Lung microvascular endothelial cell (primary cell): ENCODE measurements at regions not wholly inside any gene's neighbourhood (a gene's known extent, or its start where the extent isn't known, plus 50 kb on each side); places are given as distances from the start of the nearest gene placed in this dataset.
"Not testable (repeated sequence)": the region's sequence is repeated elsewhere in the genome, so short reads cannot be mapped to it uniquely, and the experiment has no call there.

Source experiments
- DNase-seq, 2 donors: peaks; one replicate each; pipeline versions ENCODE4 v3.0.0 to v3.0.0-alpha.2; 2010; ENCODE audit warnings: low read depth in 2 of 2

DNA sequence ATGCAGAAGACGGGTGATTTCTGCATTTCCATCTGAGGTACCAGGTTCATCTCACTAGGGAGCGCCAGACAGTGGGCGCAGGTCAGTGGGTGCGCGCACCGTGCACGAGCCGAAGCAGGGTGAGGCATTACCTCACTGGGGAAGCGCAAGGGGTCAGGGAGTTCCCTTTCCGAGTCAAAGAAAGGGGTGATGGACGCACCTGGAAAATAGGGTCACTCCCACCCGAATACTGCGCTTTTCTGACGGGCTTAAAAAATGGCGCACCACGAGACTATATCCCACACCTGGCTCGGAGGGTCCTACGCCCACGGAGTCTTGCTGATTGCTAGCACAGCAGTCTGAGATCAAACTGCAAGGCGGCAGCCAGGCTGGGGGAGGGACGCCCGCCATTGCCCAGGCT lies 1246.0 kb upstream of the PABPC4L start:
- not testable (repeated sequence) for DNase-seq

DNA sequence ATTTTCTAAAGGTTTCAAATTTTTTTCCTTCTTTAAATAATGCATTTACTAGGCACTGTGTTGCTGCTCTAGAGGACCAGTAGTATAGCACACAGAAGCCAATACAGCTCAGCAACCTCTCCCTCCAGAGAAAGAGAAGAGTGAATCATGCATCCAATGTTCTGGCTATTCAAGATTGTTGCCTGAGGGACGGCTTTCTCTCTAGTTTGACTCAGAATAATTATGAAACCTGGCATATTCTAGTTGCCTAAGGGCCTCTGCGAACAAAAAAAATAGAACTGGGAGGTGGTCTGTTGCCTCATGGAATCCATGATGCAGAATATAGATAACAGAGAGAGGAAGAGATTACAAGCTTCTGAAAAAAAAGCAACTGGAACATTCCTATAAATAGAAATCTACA lies 1233.3 kb upstream of the PABPC4L start:
- no peak for DNase-seq

DNA sequence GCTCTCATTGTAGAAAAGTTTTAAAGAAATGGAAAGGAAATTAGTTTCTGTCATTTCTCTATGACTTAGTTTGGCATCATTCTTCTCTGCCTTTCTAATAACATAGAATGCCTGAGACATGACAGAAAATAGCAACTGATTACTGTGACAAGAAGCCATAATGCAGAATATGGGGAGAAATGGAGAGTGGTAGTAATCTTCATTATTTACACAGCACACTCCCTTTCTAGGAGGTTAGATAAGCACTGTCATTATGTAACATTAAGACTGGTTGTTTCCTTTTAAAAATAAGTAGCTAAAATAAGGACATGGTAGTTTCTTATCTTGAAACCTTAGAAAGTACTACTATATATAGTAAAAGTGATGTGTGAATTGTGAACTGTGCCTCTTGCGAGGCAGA lies 1227.9 kb upstream of the PABPC4L start:
- no peak for DNase-seq

DNA sequence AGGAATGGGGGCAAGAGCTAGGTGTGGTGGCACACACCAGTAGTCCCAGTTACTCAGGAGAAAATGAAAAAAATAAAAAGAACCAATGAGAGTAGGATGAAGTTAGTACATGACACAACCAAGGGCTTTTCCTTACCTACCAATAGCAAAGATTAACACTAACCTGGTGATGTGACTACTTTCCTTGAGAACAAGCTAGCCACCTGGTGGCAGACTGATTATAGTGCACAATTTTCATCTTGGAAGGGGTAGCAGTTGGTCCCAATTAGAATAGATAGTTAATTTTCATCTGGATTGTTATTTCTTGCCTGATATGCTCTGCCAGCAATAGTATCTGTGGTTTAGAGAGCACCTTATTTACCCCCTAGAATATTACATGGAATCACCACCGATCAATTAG lies 1216.8 kb upstream of the PABPC4L start:
- DNase-seq = no peak

DNA sequence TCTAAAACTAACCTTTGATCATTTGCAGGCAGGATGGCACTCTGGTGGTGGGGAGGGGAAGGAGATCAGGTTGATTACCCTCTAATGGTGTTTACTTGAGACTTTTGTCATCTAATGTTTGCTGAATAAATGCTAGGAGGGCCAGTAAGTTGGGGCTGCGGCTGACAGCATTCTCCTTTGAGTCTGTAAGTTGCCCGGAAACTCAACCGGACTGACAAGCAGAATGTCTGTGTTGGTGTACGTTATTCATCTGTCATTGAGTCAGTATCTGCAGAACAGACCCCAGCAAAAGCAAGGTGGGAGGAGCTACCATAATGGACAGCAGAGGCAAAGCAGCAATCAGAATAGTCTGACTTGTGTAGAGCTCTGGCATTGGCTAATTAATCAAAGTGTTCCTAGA lies 1210.6 kb upstream of the PABPC4L start:
- no peak for DNase-seq

DNA sequence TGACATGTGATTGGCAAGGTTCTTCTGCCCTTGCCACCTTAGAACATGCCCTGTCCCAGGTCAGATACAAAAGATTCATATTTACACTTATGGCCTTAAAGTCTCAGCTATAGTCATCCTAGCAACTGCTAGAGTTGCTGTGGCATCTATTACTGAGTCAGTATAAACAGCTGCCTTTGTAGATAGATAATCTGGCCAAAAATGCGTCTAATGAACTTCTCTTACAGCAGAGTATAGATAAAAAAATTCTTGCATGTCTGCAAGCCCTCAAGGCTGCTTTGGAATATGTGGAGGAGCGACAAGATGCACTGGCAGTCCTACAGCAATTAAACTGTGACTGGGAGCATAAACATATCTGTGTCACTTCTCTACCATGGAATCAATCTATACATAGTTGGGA lies 1209.7 kb upstream of the PABPC4L start:
- DNase-seq = no peak

DNA sequence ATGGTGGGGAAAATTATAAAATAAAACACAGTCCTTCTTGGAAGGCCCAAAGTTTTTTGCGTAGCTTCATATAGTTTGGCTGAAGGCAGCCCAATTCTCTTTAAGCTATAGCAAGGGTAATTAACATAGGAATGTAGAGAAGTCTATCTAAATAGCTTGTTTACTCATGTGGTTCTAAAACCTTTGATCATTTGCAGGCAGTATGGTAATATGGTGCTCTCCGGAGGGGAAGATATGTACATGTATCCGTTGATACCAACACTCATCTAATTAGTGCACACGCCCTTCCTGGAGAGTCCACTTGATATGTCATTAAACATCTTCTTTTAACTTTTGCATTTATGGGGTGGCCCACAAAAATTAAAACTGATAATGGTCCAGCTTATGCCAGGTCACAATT lies 1207.7 kb upstream of the PABPC4L start:
- not testable (repeated sequence) for DNase-seq

DNA sequence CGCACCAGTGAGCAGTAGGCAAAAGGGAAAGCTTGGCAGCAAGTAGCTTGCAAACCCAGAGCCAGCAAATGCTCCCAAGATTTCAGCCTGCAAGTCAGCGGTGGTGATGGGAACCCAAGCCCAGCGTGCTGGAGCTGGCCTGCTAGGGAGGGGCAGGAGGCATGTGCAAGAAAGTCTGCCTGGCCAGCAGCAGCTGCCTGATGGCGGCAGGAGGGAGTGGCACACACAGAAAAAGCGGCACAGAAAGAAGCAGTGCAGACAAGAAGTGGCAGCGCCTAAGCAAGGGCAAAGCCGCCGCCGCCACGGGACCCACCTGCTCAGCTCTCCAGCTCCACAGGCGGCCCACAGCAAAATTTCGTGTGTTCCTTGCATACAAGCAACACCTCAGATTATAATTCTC lies 1206.5 kb upstream of the PABPC4L start:
- no peak for DNase-seq

DNA sequence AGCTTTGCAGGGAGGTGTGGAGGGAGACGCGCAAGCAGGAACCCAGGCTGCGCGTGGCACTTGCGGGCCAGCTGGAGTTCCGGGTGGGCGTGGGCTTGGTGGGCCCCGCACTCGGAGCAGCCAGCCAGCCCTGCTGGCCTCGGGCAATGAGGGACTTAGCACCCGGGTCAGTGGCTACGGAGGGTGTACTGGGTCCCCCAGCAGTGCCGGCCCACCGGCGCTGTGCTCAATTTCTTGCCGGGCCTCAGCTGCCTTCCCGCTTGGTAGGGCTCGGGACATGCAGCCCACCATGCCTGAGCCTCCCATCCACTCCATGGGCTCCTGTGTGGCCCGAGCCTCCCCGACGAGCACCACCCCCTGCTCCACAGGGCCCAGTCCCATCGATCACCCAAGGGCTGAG lies 1205.0 kb upstream of the PABPC4L start:
- not testable (repeated sequence) for DNase-seq

DNA sequence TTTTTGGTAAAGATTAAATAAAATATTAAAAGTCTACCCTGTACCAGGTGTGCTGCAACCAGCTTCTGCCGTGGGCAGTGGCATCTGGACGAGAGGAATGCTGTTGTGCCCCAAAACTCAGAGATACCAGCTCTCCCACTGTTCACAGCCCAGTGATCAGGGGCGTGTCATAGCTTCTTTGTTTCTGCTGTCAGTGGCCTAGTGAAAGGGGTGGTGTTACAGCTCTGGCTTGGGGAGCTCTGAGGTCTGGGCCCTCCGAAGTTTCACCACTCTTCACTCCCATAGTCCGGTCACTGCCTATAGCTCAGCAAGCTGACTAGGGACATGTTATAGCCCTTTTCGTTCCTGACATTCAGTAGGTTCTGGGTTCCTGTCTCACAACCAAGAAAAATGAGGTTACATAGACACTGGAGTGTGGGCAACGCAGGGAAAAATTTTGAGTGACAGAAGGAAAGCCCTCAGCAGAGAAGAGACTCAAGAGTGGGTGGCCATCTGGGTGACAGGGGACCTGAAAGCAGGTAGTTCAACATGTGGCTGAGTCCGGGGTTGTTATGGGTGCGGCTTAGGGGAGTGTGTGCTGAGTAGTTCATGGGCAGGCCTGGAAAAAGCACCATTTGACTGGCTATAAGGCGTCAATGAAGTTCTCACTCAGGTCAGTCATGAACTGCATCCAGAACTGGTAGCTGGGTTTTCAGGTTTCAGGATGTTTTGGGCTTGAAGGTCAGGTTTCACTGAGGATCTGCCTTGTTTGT lies 1184.4 kb upstream of the PABPC4L start:
- DNase-seq = no peak

DNA sequence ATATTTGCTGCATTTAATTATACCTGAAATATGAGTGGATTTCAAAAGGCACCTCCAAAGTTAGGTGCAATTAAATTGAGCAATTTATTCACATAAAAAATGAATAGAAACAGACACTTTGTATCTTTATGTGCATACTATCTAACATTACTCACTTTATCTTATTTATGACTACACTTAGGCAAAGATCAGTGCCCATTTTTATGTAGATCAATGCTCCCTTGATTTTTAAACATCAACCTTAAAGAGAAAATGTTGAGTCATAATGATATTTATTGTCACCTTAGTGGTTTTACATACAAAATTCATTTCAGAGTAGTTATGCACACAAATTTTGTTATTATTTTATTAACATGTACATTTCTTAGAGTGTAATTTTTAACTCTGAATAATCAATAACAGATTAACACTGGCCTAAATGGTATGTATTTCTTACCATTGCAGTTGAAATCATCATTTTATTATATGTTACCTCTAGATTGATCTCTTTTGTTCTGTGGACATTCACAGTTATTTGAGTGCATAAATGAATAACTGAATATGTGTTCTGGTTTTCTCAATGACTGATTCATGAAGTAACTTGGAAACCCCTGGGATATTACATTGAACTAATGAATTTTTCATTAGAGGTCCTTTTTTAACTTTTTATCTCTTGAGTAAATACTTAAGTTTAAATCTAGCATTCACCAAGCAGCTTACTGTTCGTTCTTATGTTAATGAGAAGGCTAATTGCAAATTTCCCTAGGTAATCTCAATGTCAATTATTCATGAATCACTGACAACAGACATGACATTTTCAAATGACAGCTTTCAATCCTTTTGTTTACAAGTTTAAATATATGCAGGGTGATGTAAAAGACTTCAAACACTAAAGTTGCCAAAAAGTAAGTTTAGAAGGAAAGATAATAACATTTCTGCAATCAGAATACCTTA lies 1182.0 kb upstream of the PABPC4L start:
- DNase-seq = no peak

DNA sequence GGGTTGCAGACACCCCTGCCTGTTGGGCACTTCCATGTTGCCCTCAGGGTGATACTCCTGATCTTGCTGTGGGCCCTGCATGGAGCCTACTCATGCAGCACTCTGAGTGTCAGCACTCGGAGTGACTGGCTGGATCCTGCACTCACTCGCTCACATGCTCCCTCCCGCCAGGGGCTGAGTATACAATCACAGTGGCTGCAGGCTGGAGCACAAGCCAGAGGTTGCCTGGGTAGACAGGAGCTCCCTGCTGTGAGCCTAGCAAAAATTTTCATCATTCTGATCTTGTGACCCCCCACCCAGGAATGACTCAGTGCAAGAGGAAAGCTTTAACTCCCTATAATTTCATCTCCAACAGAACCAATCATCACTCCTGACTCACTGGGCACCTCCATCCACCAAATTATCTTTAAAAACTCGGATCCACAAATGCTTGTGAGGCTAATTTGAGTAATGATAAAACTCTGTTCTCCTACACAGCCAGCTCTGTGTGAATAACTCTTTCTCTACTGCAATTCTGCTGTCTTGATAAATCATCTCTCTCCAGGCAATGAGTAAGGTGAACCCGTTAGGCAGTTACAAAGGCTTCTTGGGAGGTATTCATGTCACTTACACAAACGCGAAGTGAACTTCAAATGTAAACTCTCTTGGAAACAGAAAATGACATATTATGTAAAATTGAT lies 1180.8 kb upstream of the PABPC4L start:
- no peak for DNase-seq

DNA sequence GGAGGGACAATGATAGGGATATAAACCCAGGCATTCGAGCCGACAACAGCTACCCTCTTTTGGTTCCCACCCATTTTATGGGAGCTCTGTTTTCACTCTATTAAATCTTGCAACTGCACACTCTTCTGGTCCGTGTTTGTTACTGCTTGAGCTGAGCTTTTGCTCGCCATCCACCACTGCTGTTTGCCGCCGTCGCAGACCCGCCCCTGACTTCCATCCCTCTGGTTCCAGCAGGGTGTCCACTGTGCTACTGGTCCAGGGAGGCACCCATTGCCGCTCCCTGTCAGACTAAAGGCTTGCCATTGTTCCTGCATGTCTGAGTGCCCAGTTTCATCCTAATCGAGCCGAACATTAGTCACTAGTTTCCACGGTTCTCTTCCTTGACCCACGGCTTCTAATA lies 1170.5 kb upstream of the PABPC4L start:
- DNase-seq = no peak

DNA sequence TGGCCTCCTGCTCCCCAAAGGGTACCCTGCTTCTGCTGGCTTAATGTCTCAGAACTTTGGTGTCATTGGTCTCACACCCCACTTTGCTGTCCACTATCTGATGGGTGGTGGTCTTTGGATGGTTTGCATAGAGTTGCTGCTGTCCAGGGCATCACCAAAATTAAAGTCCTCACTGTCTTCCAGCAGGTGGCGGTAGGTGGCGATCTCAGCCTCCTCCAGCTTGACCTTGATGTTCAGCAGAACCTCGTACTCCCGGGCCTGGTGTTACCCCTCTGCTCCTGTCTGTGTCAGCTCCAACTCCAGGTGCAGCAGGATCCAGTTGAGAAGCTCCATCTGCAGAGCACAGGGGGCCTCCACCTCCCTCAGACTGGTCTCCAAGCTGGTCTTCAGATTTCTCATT lies 1169.5 kb upstream of the PABPC4L start:
- DNase-seq = no peak

DNA sequence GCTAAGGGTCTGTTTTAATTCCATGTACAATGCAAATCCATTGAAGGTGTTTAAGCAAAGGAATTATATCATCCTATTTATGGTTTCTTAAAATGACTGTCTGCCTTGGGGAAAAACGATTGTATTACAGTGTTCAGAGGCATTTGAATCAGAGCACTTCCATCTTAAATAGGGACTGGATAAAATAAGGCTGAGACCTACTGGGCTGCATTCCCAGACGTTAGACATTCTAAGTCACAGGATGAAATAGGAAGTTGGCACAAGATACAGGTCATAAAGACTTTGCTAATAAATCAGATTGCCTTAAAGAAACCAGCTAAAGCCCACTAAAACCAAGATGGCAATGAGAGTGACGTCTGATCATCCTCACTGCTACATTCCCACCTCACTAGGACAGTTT lies 1167.2 kb upstream of the PABPC4L start:
- no peak for DNase-seq

DNA sequence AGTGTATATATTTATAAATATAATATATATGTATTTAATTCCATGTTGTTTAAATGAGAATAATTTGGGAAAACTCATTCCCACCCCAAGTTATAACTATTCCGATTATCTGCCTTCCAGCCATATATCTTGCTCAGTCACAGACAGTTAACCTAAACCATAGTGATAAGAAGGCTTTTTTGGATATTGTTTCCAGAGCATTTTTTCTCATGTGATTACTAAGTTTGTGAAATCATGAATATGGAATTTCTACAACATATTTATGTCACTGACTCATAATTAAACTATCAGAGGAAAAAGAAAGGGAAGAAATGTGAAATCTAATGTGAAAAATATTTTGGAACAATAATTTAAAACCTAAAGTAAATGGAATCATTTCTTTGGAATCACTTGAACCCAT lies 1163.5 kb upstream of the PABPC4L start:
- DNase-seq = no peak

DNA sequence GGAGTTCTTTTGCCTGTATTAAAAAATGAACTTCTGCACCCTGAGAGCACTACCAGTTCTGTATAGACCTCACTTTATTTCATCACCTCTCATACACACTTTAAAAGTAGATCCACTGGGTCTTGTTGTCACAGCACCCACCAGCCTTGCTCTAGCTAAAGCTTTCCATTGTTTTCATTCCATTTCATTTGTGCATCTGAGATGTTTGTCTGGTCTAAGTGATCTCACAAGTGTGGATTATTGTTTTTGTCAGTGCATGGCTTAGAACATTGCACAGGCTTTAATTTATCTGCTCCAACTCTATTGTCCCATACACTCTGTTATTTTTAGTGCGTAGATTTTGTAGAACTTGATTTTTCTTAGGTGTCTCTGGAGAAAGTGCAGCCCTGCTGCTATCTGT lies 1157.5 kb upstream of the PABPC4L start:
- no peak for DNase-seq

DNA sequence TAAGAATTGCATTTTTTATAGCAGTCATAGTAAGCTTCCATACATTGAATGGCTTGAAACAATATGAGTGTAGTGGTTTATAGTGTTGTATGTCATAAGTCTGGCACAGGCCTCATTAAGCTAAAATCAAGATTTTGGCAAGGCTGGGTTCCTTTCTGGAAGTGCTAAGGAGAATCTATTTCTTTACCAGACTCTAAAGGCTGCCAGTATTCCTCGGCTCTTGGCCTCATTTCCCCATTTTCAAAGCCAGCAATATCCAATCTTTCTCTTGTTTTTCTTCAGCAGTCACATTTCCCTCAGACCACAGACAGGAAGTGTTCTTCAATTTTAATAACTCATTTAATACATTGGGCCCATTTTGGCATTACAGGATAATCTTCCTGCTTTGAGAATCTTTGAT lies 1155.5 kb upstream of the PABPC4L start:
- no peak for DNase-seq

DNA sequence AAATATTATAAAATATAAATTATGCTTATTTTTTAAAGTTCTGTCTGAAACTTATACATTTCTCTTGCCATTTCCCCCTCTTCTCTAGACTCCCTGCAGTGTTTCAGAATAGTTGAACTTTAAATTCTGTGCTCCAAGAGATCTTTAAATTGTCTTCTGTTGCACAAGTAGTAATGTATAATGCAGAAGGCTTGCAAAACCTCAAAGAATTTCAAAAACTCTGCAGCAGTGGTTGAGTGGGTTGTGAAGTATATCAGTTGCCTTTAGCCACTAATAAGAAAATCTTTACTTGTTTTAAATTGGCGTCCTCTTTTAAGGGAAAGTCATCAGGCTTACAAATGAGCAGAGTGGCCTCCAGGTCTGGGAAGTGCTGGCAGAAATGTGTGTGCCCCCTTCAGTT lies 1153.3 kb upstream of the PABPC4L start:
- no peak for DNase-seq

DNA sequence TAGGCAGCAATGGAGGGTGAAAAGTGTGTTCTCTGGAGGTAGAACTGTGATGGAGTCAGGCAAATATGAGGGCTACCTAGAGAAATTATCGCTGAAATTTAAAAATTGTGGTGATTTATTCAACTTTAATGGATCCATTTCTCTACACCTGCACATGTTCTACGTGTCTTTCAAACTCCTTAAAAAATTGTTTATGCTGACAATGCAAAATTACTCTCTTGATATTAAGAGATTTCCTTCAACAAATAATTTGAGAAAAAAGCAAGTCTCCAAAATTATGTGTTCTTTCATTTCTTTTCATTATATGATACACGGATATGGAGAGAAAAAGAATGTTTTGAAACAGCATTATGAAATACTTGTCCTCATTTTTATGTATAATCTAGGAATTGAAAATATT lies 1151.4 kb upstream of the PABPC4L start:
- no peak for DNase-seq

DNA sequence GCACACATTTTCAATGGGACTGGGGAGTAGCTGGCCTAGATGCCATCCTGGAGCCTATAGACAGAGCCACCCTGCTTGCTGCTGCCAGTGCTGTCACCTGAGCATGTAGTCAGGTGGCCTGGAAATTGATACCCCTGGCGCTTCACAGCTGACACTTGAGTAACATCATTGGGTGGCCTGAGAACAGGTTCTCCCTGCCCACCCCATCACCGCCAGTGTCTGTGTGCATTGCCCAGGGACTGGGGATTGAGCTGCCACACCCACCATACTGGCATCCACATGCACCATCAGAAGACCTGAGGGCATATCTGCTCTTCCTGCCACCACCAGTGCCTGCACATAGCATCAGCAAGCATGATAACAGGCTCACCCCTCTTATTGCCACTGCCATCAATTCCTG lies 1142.9 kb upstream of the PABPC4L start:
- DNase-seq = no peak

DNA sequence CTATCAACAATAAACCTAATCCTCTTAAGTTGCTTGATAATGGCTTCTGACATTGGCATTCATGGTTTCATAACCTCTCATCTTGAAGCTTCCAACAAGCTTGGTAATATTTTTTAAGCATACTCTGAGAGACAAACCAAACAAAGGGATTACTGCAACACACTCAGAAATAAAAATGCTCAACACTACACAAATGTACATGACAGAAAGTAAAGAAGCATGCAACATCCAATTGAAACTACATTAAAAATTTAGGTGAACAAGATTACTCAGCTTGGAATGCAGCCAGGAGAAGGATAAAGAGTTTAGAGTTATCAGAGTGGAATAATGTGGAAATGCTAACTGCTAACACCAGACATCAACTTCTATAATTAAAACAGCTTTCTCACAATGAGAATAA lies 1136.6 kb upstream of the PABPC4L start:
- no peak for DNase-seq
